Liver (tissue), 8 donors: ENCODE measurements at regions not wholly inside any gene's neighbourhood (a gene's known extent, or its start where the extent isn't known, plus 50 kb on each side); places are given as distances from the start of the nearest gene placed in this dataset.

Experiments
- DNase-seq: peaks from one replicate; pipeline ENCODE4 v3.0.0-alpha.2; 2017; ENCODE audit warnings: low spot score
- H3K27ac ChIP-seq, 2 donors: one replicate each; pipeline ENCODE4 v1.7.0; 2013; ENCODE audit warnings: inconsistent platforms in 2 of 2, low read length in 2 of 2, control low read depth in 1 of 2, low read depth in 1 of 2, mild to moderate bottlenecking in 1 of 2
- H3K27me3 ChIP-seq, 4 donors: one replicate each; pipeline versions ENCODE4 v1.6.1 to v1.7.0; 2013; ENCODE audit warnings: low read length in 3 of 4, inconsistent platforms in 1 of 4, mild to moderate bottlenecking in 1 of 4, moderate library complexity in 1 of 4; ENCODE audit not compliant: control insufficient read depth in 4 of 4, insufficient read depth in 4 of 4
- H3K36me3 ChIP-seq, 4 donors: one replicate each; pipeline versions ENCODE4 v1.6.1 to v1.7.0; 2013; ENCODE audit warnings: low read length in 3 of 4, mild to moderate bottlenecking in 3 of 4, low read depth in 1 of 4, moderate library complexity in 1 of 4; ENCODE audit not compliant: control insufficient read depth in 4 of 4, insufficient read depth in 3 of 4
- H3K4me1 ChIP-seq, 4 donors: one replicate each; pipeline versions ENCODE4 v1.6.1 to v1.7.0; 2013; ENCODE audit warnings: low read length in 3 of 4, mild to moderate bottlenecking in 3 of 4, moderate library complexity in 1 of 4; ENCODE audit not compliant: control insufficient read depth in 4 of 4, insufficient read depth in 4 of 4
- H3K4me3 ChIP-seq, 3 donors: one replicate each; pipeline versions ENCODE4 v1.6.1 to v1.7.0; 2013; ENCODE audit warnings: low read length in 3 of 3, control low read depth in 1 of 3, low read depth in 1 of 3, mild to moderate bottlenecking in 1 of 3
- H3K9ac ChIP-seq, 2 donors: one replicate each; pipeline ENCODE4 v1.7.0; 2013; ENCODE audit warnings: low read length in 2 of 2, mild to moderate bottlenecking in 2 of 2, moderate library complexity in 2 of 2, control low read depth in 1 of 2, low read depth in 1 of 2
- H3K9me3 ChIP-seq, 4 donors: one replicate each; pipeline versions ENCODE4 v1.6.1 to v1.7.0; 2013; ENCODE audit warnings: low read length in 3 of 4; ENCODE audit not compliant: control insufficient read depth in 4 of 4
- EGR1 ChIP-seq, 2 donors: IDR thresholded peaks; 2 replicates each; pipeline ENCODE4 v1.6.1; 2016 to 2018; ENCODE audit warnings: antibody characterized with exemption in 2 of 2, low read depth in 2 of 2
- FOXA1 ChIP-seq: IDR thresholded peaks from 2 replicates; pipeline ENCODE4 v1.6.1; 2016; ENCODE audit warnings: antibody characterized with exemption
- FOXA2 ChIP-seq: IDR thresholded peaks from 2 replicates; pipeline ENCODE4 v1.6.1; 2016; ENCODE audit warnings: antibody characterized with exemption
- GABPA ChIP-seq, 2 donors: IDR thresholded peaks in 1 of 2; conservative IDR thresholded peaks in 1 of 2; 2 replicates each; pipeline ENCODE4 v1.6.1; 2016; ENCODE audit warnings: antibody characterized with exemption in 2 of 2, mild to moderate bottlenecking in 1 of 2, moderate library complexity in 1 of 2
- HNF4A ChIP-seq, 2 donors: conservative IDR thresholded peaks; 2 replicates each; pipeline ENCODE4 v1.6.1; 2016; ENCODE audit warnings: antibody characterized with exemption in 2 of 2, mild to moderate bottlenecking in 2 of 2
- HNF4G ChIP-seq: IDR thresholded peaks from 2 replicates; pipeline ENCODE4 v1.6.1; 2016; ENCODE audit warnings: antibody characterized with exemption
- JUND ChIP-seq, 2 donors: IDR thresholded peaks; 2 replicates each; pipeline ENCODE4 v1.6.1; 2016; ENCODE audit warnings: antibody characterized with exemption in 2 of 2
- NR2F2 ChIP-seq: IDR thresholded peaks from 2 replicates; pipeline ENCODE4 v1.6.1; 2016; ENCODE audit warnings: antibody characterized with exemption
- RAD21 ChIP-seq, 2 donors: IDR thresholded peaks; 2 replicates each; pipeline ENCODE4 v1.6.1; 2016; ENCODE audit warnings: antibody characterized with exemption in 2 of 2, mild to moderate bottlenecking in 2 of 2
- RXRA ChIP-seq, 2 donors: IDR thresholded peaks; 2 replicates each; pipeline ENCODE4 v1.6.1; 2017 to 2018; ENCODE audit warnings: antibody characterized with exemption in 2 of 2, mild to moderate bottlenecking in 1 of 2
- SP1 ChIP-seq: IDR thresholded peaks from 2 replicates; pipeline ENCODE4 v1.6.1; 2018; ENCODE audit warnings: antibody characterized with exemption, mild to moderate bottlenecking
- TAF1 ChIP-seq: conservative IDR thresholded peaks from 2 replicates; pipeline ENCODE4 v1.6.1; 2016; ENCODE audit warnings: antibody characterized with exemption, mild to moderate bottlenecking
- YY1 ChIP-seq: IDR thresholded peaks from 2 replicates; pipeline ENCODE4 v1.6.1; 2016; ENCODE audit warnings: antibody characterized with exemption, mild to moderate bottlenecking
- WGBS: extraction: QIAGEN DNeasy Blood & Tissue Kit; methylation state at CpG from one replicate; pipeline ENCODE4 v1.1.7; 2013; 5-methylcytosine and 5-hydroxymethylcytosine counted together
- TF ChIP-seq, protein P1 (sequence below): IDR thresholded peaks from 2 replicates; pipeline ENCODE4 v1.6.1; 2016; ENCODE audit warnings: antibody characterized with exemption
- TF ChIP-seq, protein P2 (sequence below): IDR thresholded peaks from 2 replicates; pipeline ENCODE4 v1.6.1; 2016; ENCODE audit warnings: antibody characterized with exemption, mild to moderate bottlenecking
- TF ChIP-seq, protein P3 (sequence below): fragments of 150-350 bp; IDR thresholded peaks from 2 replicates; pipeline ENCODE4 v1.5.1; 2017; ENCODE audit warnings: improper control_type of control experiment, low read depth, low read length; ENCODE audit not compliant: missing input control
- TF ChIP-seq, protein P4 (sequence below): IDR thresholded peaks from 2 replicates; pipeline ENCODE4 v1.6.1; 2016; ENCODE audit warnings: antibody characterized with exemption
- TF ChIP-seq, protein P5 (sequence below): IDR thresholded peaks from 2 replicates; pipeline ENCODE4 v1.6.1; 2016; ENCODE audit warnings: antibody characterized with exemption
- donor health status: healthy.
- donor health status: healthy.
- donor health status: healthy.
- donor health status: healthy.
- donor health status: healthy.

DNA sequence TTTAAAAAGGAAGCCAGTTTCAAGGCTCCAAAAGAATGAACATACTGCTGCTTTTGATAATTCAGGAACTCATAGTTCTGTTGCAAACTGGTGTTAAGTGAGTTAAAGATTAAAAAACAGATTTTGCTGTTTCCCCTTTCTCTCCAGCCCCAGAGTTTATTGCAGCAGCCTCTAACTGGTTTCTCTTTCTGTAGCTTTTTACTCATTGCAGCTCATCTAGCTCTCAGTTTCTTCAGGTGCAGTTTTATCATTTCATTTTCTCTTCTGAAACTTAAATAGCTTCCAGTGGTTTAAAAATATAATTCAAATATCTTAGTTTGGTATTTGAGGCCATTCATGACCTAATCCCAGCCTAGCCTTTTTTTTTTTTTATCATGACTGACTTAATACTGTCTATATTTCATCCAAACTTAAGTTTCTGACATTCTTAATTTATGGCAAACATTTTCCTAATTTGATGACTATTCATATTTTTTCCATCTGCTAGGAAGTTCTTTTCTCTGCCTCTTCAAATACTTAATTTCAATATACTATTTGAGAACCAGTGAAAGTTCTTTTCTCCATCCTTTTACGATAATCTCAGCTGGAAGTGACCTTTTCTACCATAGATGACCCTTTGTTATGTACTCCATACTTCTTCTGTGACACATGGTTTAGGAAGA lies 252.7 kb upstream of the GRIA1 start:
- H3K27ac ChIP-seq, result no peak overlapping the region
- H3K4me1 ChIP-seq, result no peaks in the 10 kb centered on the region
- H3K9ac ChIP-seq, result no peak overlapping the region
- 35% methylated on average over 1 of the region's 1 CpG for WGBS
- no peak for DNase-seq
- H3K9me3 ChIP-seq, result no peaks in the 10 kb centered on the region
- no peaks in the 10 kb centered on the region for H3K36me3 ChIP-seq
- H3K4me3 ChIP-seq, result no peak overlapping the region
- TF ChIP-seq RXRA (IDR thresholded peaks at IDR 0.05) (no peak), YY1 (no peak), EGR1 (IDR thresholded peaks at IDR 0.05; ENCODE audit: low read depth in 2 of 2) (no peak), FOXA1 (no peak), NR2F2 (no peak), HNF4G (no peak), JUND (IDR thresholded peaks at IDR 0.05) (no peak), GABPA (IDR thresholded peaks at IDR 0.05 in 1 of 2, conservative IDR thresholded peaks at IDR 0.05 in 1 of 2) (no peak), FOXA2 (no peak), SP1 (no peak), RAD21 (IDR thresholded peaks at IDR 0.05) (no peak), TAF1 (no peak), HNF4A (conservative IDR thresholded peaks at IDR 0.05) (no peak)
- TF ChIP-seq, protein P1, sequence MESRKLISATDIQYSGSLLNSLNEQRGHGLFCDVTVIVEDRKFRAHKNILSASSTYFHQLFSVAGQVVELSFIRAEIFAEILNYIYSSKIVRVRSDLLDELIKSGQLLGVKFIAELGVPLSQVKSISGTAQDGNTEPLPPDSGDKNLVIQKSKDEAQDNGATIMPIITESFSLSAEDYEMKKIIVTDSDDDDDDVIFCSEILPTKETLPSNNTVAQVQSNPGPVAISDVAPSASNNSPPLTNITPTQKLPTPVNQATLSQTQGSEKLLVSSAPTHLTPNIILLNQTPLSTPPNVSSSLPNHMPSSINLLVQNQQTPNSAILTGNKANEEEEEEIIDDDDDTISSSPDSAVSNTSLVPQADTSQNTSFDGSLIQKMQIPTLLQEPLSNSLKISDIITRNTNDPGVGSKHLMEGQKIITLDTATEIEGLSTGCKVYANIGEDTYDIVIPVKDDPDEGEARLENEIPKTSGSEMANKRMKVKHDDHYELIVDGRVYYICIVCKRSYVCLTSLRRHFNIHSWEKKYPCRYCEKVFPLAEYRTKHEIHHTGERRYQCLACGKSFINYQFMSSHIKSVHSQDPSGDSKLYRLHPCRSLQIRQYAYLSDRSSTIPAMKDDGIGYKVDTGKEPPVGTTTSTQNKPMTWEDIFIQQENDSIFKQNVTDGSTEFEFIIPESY, result no peak
- TF ChIP-seq, protein P2, sequence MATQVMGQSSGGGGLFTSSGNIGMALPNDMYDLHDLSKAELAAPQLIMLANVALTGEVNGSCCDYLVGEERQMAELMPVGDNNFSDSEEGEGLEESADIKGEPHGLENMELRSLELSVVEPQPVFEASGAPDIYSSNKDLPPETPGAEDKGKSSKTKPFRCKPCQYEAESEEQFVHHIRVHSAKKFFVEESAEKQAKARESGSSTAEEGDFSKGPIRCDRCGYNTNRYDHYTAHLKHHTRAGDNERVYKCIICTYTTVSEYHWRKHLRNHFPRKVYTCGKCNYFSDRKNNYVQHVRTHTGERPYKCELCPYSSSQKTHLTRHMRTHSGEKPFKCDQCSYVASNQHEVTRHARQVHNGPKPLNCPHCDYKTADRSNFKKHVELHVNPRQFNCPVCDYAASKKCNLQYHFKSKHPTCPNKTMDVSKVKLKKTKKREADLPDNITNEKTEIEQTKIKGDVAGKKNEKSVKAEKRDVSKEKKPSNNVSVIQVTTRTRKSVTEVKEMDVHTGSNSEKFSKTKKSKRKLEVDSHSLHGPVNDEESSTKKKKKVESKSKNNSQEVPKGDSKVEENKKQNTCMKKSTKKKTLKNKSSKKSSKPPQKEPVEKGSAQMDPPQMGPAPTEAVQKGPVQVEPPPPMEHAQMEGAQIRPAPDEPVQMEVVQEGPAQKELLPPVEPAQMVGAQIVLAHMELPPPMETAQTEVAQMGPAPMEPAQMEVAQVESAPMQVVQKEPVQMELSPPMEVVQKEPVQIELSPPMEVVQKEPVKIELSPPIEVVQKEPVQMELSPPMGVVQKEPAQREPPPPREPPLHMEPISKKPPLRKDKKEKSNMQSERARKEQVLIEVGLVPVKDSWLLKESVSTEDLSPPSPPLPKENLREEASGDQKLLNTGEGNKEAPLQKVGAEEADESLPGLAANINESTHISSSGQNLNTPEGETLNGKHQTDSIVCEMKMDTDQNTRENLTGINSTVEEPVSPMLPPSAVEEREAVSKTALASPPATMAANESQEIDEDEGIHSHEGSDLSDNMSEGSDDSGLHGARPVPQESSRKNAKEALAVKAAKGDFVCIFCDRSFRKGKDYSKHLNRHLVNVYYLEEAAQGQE, result no peak
- TF ChIP-seq, protein P3, sequence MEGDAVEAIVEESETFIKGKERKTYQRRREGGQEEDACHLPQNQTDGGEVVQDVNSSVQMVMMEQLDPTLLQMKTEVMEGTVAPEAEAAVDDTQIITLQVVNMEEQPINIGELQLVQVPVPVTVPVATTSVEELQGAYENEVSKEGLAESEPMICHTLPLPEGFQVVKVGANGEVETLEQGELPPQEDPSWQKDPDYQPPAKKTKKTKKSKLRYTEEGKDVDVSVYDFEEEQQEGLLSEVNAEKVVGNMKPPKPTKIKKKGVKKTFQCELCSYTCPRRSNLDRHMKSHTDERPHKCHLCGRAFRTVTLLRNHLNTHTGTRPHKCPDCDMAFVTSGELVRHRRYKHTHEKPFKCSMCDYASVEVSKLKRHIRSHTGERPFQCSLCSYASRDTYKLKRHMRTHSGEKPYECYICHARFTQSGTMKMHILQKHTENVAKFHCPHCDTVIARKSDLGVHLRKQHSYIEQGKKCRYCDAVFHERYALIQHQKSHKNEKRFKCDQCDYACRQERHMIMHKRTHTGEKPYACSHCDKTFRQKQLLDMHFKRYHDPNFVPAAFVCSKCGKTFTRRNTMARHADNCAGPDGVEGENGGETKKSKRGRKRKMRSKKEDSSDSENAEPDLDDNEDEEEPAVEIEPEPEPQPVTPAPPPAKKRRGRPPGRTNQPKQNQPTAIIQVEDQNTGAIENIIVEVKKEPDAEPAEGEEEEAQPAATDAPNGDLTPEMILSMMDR, result no peak
- TF ChIP-seq, protein P4, sequence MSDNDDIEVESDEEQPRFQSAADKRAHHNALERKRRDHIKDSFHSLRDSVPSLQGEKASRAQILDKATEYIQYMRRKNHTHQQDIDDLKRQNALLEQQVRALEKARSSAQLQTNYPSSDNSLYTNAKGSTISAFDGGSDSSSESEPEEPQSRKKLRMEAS, result no peak
- TF ChIP-seq, protein P5, sequence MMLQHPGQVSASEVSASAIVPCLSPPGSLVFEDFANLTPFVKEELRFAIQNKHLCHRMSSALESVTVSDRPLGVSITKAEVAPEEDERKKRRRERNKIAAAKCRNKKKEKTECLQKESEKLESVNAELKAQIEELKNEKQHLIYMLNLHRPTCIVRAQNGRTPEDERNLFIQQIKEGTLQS, result no peak
- peaks cover 0 to 2% (median 0%) of the 10 kb centered on the region in 4 donors for H3K27me3 ChIP-seq
